Vagina (tissue), 2 donors: ENCODE measurements at regions not wholly inside any gene's neighbourhood (a gene's known extent, or its start where the extent isn't known, plus 50 kb on each side); places are given as distances from the start of the nearest gene placed in this dataset.

Experiments
- DNase-seq, 2 donors: peaks; one replicate each; pipeline ENCODE4 v3.0.0-alpha.2; 2017; ENCODE audit errors: extremely low spot score in 2 of 2
- H3K27ac ChIP-seq: fragments of 200-600 bp; sonication (generic); one replicate; pipeline ENCODE4 v1.5.1; 2019
- H3K27me3 ChIP-seq: fragments of 200-600 bp; sonication (generic); one replicate; pipeline ENCODE4 v1.5.1; 2019
- H3K36me3 ChIP-seq, 2 donors: fragments of 200-600 bp; sonication (generic); one replicate each; pipeline ENCODE4 v1.5.1; 2017 to 2019
- H3K4me1 ChIP-seq: fragments of 200-600 bp; sonication (generic); one replicate; pipeline ENCODE4 v1.5.1; 2019
- H3K4me3 ChIP-seq, 2 donors: fragments of 200-600 bp; sonication (generic); 1 replicate in 1 of 2; 2 replicates in 1 of 2; pipeline ENCODE4 v1.5.1; 2016 to 2019
- H3K9me3 ChIP-seq: fragments of 200-600 bp; sonication (generic); one replicate; pipeline ENCODE4 v1.5.1; 2019
- POLR2A ChIP-seq, 2 donors: fragments of 450-650 bp; IDR thresholded peaks; one replicate each; pipeline ENCODE4 v1.6.1; 2017; ENCODE audit warnings: antibody characterized with exemption in 2 of 2, mild to moderate bottlenecking in 2 of 2, moderate library complexity in 2 of 2
- POLR2AphosphoS5 ChIP-seq, 2 donors: sonication (generic); formaldehyde crosslinking; IDR thresholded peaks; one replicate each; pipeline ENCODE4 v1.9.0; 2017; ENCODE audit warnings: antibody characterized with exemption in 2 of 2, mild to moderate bottlenecking in 2 of 2, low read depth in 1 of 2; ENCODE audit not compliant: insufficient read depth in 1 of 2
- intact Hi-C: fragments of 100-400 bp; cut with DNase I; formaldehyde crosslinking; loops from one replicate; pipeline ENCODE4 v1.15.1; 2023
- TF ChIP-seq, protein P1 (sequence below), 3 experiments: fragments of 450-650 bp in 2 of 3; fragments of 200-600 bp in 1 of 3; sonication (generic) in 1 of 3; IDR thresholded peaks; one replicate each; pipeline ENCODE4 v1.5.1; 2017 to 2019; ENCODE audit warnings: antibody characterized with exemption in 3 of 3, mild to moderate bottlenecking in 2 of 3, moderate library complexity in 2 of 3

DNA sequence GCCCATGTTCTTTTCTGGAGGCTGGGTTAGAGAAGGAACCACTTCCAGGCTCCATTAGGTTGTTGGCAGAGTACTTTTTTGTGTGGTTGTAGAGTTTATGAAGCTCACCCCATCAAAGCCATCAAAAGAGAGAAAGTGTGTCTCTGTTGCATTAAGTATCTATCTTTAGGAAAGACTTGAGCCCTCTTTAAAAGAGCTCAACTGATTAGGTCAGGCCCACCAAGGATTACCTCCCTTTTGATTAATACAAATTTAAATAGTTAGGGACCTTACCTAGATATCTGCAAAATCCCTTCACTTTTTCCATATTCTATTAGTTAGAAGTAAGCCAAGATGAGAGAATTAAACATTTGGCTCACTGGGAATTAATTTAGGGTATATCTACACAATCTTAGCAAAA lies 460.4 kb downstream of the PPARGC1A start:
- TF ChIP-seq POLR2A (IDR thresholded peaks at IDR 0.05): no peak
- no peak for TF ChIP-seq POLR2AphosphoS5 (IDR thresholded peaks at IDR 0.05; ENCODE audit: insufficient read depth in 1 of 2, low read depth in 1 of 2)
- TF ChIP-seq, protein P1, sequence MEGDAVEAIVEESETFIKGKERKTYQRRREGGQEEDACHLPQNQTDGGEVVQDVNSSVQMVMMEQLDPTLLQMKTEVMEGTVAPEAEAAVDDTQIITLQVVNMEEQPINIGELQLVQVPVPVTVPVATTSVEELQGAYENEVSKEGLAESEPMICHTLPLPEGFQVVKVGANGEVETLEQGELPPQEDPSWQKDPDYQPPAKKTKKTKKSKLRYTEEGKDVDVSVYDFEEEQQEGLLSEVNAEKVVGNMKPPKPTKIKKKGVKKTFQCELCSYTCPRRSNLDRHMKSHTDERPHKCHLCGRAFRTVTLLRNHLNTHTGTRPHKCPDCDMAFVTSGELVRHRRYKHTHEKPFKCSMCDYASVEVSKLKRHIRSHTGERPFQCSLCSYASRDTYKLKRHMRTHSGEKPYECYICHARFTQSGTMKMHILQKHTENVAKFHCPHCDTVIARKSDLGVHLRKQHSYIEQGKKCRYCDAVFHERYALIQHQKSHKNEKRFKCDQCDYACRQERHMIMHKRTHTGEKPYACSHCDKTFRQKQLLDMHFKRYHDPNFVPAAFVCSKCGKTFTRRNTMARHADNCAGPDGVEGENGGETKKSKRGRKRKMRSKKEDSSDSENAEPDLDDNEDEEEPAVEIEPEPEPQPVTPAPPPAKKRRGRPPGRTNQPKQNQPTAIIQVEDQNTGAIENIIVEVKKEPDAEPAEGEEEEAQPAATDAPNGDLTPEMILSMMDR (IDR thresholded peaks at IDR 0.05): no peak
- intact Hi-C loops: no loop called here
- no peaks in the 10 kb centered on the region for H3K4me1 ChIP-seq

DNA sequence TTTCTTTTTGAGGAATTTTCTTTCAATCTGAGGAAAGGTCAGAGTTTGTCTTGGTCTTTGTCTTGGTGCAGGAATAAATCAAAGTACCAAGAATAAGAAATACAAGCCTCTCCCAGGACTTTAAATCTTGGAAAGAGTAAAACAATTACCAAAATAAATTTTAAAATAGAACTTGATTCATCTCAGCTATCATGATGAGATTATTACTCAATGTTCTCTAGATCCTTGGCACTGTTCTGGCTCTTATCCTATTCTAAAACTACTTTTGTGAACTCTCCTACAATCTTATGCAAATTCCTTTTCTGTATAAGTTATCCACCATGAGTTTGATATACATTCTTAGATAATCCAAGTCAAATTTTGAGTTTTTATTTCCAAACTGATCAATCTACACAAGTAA lies 464.3 kb downstream of the PPARGC1A start:
- Histone ChIP-seq H3K4me1 (no peaks in the 10 kb centered on the region), H3K27me3 (no peaks in the 10 kb centered on the region), H3K4me3 (no peak overlapping the region), H3K9me3 (no peaks in the 10 kb centered on the region), H3K27ac (no peak overlapping the region), H3K36me3 (no peaks in the 10 kb centered on the region)
- DNase-seq: no peak
- intact Hi-C loops: no loop called here
- TF ChIP-seq POLR2A (IDR thresholded peaks at IDR 0.05) (no peak), POLR2AphosphoS5 (IDR thresholded peaks at IDR 0.05; ENCODE audit: insufficient read depth in 1 of 2, low read depth in 1 of 2) (no peak)
- TF ChIP-seq, protein P1 (IDR thresholded peaks at IDR 0.05): no peak

More for the DNA sequence above, 460.4 kb downstream of the PPARGC1A start:
- H3K36me3 ChIP-seq: no peaks in the 10 kb centered on the region
- H3K27ac ChIP-seq: no peak overlapping the region
- H3K9me3 ChIP-seq: no peaks in the 10 kb centered on the region
- DNase-seq: no peak
- no peaks in the 10 kb centered on the region for H3K27me3 ChIP-seq
- no peak overlapping the region for H3K4me3 ChIP-seq

DNA sequence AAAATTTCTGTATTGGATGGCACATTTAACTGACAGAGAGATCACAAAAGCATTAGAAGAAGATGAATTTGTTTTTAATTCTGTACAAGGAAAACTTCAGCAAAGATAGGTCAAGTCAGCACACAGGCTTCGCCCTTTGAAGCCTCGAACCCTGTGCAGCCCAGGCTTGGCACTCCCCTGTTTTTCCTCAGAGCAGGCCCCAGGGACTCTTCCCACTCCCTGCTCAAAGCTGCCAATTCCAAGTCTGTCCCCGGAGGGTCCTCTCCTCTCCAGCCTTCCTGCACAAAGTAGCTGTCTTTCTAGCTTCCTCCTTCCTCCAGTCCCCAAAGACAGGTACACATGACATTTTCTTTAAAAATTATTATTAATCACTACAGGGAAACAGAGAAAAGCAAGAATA lies 466.3 kb downstream of the PPARGC1A start:
- Histone ChIP-seq H3K36me3 (no peaks in the 10 kb centered on the region), H3K9me3 (no peaks in the 10 kb centered on the region), H3K27ac (no peak overlapping the region), H3K4me1 (no peaks in the 10 kb centered on the region), H3K4me3 (no peak overlapping the region), H3K27me3 (no peaks in the 10 kb centered on the region)
- no peak for DNase-seq
- TF ChIP-seq POLR2A (IDR thresholded peaks at IDR 0.05) (no peak), POLR2AphosphoS5 (IDR thresholded peaks at IDR 0.05; ENCODE audit: insufficient read depth in 1 of 2, low read depth in 1 of 2) (no peak)
- TF ChIP-seq, protein P1 (IDR thresholded peaks at IDR 0.05): no peak
- intact Hi-C loops: no loop called here

DNA sequence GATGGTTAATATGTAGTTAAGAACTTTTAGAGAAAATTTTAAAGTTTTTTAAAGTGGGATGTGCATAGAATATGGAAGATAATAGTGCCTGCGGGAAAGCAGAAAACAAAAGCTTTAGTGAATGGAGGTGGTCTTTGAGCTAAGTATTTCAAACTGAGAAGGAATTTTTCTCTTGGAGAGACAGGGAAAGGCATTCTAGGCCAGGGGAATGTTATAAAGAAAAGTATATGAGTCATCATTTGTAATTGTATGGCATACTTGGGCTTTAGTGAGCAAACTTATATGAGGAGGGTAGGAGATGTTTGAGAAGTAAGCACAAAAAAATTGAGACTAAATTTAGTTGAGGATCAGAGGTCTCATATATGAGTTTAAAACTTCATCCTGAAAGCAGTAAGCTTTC lies 467.0 kb downstream of the PPARGC1A start:
- intact Hi-C loops: no loop called here
- no peak overlapping the region for H3K27ac ChIP-seq
- no peak for DNase-seq
- no peaks in the 10 kb centered on the region for H3K27me3 ChIP-seq
- no peaks in the 10 kb centered on the region for H3K9me3 ChIP-seq
- TF ChIP-seq POLR2AphosphoS5 (IDR thresholded peaks at IDR 0.05; ENCODE audit: insufficient read depth in 1 of 2, low read depth in 1 of 2) (no peak), POLR2A (IDR thresholded peaks at IDR 0.05) (no peak)
- TF ChIP-seq, protein P1 (IDR thresholded peaks at IDR 0.05): no peak
- H3K4me3 ChIP-seq: no peak overlapping the region
- H3K4me1 ChIP-seq: no peaks in the 10 kb centered on the region
- no peaks in the 10 kb centered on the region for H3K36me3 ChIP-seq

DNA sequence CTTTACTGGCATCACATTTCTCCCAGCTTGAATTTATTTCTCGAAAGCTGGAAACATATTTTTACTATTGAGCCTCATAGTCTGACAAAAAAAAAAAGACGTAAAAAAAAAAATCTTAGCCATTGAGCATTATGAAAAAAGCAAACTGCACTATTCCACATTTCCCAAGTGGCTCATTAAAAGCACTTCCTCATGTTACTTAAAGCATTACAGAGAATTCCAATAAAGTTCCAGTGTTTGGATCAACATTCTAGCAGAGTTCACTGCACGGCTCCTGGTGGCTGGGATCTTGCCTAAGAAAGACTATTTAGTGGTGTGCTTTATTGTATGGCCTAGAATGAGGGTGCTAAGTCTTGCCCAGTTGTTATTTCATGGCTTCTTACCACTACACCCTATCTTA lies 476.2 kb downstream of the PPARGC1A start:
- no peak for DNase-seq
- Histone ChIP-seq H3K27ac (no peak overlapping the region), H3K36me3 (no peaks in the 10 kb centered on the region), H3K4me1 (no peaks in the 10 kb centered on the region), H3K9me3 (no peaks in the 10 kb centered on the region), H3K4me3 (no peak overlapping the region), H3K27me3 (no peaks in the 10 kb centered on the region)
- intact Hi-C loops: no loop called here
- TF ChIP-seq, protein P1 (IDR thresholded peaks at IDR 0.05): no peak
- TF ChIP-seq POLR2AphosphoS5 (IDR thresholded peaks at IDR 0.05; ENCODE audit: insufficient read depth in 1 of 2, low read depth in 1 of 2): no peak
- TF ChIP-seq POLR2A (IDR thresholded peaks at IDR 0.05): no peak
